Nephron progenitor cell (in vitro differentiated cells): ENCODE measurements at regions not wholly inside any gene's neighbourhood (a gene's known extent, or its start where the extent isn't known, plus 50 kb on each side); places are given as distances from the start of the nearest gene placed in this dataset.

ENCODE experiments used
- DNase-seq: peaks from one replicate; pipeline ENCODE4 v3.0.0; 2021
- H3K27ac Mint-ChIP-seq: 2 replicates; pipeline ENCODE4 v1.8.0; 2021; ENCODE audit warnings: mild to moderate bottlenecking, moderate library complexity, mixed read lengths
- H3K27me3 Mint-ChIP-seq: 2 replicates; pipeline ENCODE4 v1.8.0; 2021; ENCODE audit warnings: mild to moderate bottlenecking, low read depth, mixed read lengths; ENCODE audit not compliant: poor library complexity
- H3K36me3 Mint-ChIP-seq: 2 replicates; pipeline ENCODE4 v1.8.0; 2021; ENCODE audit warnings: low read depth, mixed read lengths
- H3K4me1 Mint-ChIP-seq: 2 replicates; pipeline ENCODE4 v1.8.0; 2021; ENCODE audit warnings: mixed read lengths
- H3K4me3 Mint-ChIP-seq: 2 replicates; pipeline ENCODE4 v1.8.0; 2021; ENCODE audit warnings: mild to moderate bottlenecking, moderate library complexity, mixed read lengths
- H3K9me3 Mint-ChIP-seq: 2 replicates; pipeline ENCODE4 v1.8.0; 2021; ENCODE audit warnings: mild to moderate bottlenecking, moderate library complexity, mixed read lengths
- CTCF ChIP-seq: fragments of 200-600 bp; sonication (generic); IDR thresholded peaks from 2 replicates; pipeline ENCODE4 v1.5.0; 2021; ENCODE audit warnings: antibody characterized with exemption

GRCh38 chr21:16409352-16409751 lies 679.6 kb downstream of the USP25 start:
- no peak for DNase-seq
- Mint-ChIP-seq H3K27ac (no peak overlapping the region), H3K27me3 (peaks cover 8% of the 10 kb centered on the region), H3K36me3 (no peaks in the 10 kb centered on the region), H3K9me3 (peaks cover 14% of the 10 kb centered on the region), H3K4me1 (no peaks in the 10 kb centered on the region), H3K4me3 (no peak overlapping the region)
- TF ChIP-seq CTCF: no peak

GRCh38 chr21:16418226-16418625 lies 688.4 kb downstream of the USP25 start:
- H3K4me1 Mint-ChIP-seq: peaks cover 16% of the 10 kb centered on the region
- no peak for DNase-seq
- no peaks in the 10 kb centered on the region for H3K9me3 Mint-ChIP-seq
- H3K27me3 Mint-ChIP-seq: no peaks in the 10 kb centered on the region
- H3K36me3 Mint-ChIP-seq: no peaks in the 10 kb centered on the region
- no peak overlapping the region for H3K4me3 Mint-ChIP-seq
- no peak overlapping the region for H3K27ac Mint-ChIP-seq
- no peak for TF ChIP-seq CTCF

GRCh38 chr21:16418642-16419041 lies 688.9 kb downstream of the USP25 start:
- Mint-ChIP-seq H3K9me3 (no peaks in the 10 kb centered on the region), H3K27ac (no peak overlapping the region), H3K4me3 (no peak overlapping the region), H3K4me1 (peaks cover 16% of the 10 kb centered on the region), H3K36me3 (no peaks in the 10 kb centered on the region), H3K27me3 (no peaks in the 10 kb centered on the region)
- DNase-seq: no peak
- TF ChIP-seq CTCF: no peak

- no peaks in the 10 kb centered on the region for H3K36me3 Mint-ChIP-seq
- H3K27ac Mint-ChIP-seq: no peak overlapping the region
- peak; percentile 3 for DNase-seq
- H3K27me3 Mint-ChIP-seq: no peaks in the 10 kb centered on the region
- TF ChIP-seq CTCF: no peak
- no peaks in the 10 kb centered on the region for H3K9me3 Mint-ChIP-seq
- H3K4me3 Mint-ChIP-seq: no peak overlapping the region
- peaks cover 16% of the 10 kb centered on the region for H3K4me1 Mint-ChIP-seq
Measured at GRCh38 chr21:16419188-16419921, 689.6 kb downstream of the USP25 start.

- no peak for TF ChIP-seq CTCF
- Mint-ChIP-seq H3K9me3 (no peaks in the 10 kb centered on the region), H3K36me3 (no peaks in the 10 kb centered on the region), H3K4me1 (peaks cover 16% of the 10 kb centered on the region), H3K4me3 (no peak overlapping the region), H3K27me3 (no peaks in the 10 kb centered on the region), H3K27ac (no peak overlapping the region)
- DNase-seq: no peak
Measured at GRCh38 chr21:16420031-16420724, 690.4 kb downstream of the USP25 start.

- no peaks in the 10 kb centered on the region for H3K27me3 Mint-ChIP-seq
- no peak for TF ChIP-seq CTCF
- H3K4me1 Mint-ChIP-seq: peaks cover 16% of the 10 kb centered on the region
- no peaks in the 10 kb centered on the region for H3K9me3 Mint-ChIP-seq
- H3K27ac Mint-ChIP-seq: no peak overlapping the region
- no peak for DNase-seq
- H3K4me3 Mint-ChIP-seq: no peak overlapping the region
- no peaks in the 10 kb centered on the region for H3K36me3 Mint-ChIP-seq
Measured at GRCh38 chr21:16421007-16421406, 691.2 kb downstream of the USP25 start.
